ENCODE measurements at regions not wholly inside any gene's neighbourhood (a gene's known extent, or its start where the extent isn't known, plus 50 kb on each side); places are given as distances from the start of the nearest gene placed in this dataset.

- TF ChIP-seq RAD21 (IDR thresholded peaks at IDR 0.05) (no peak), REST (IDR thresholded peaks at IDR 0.05) (no peak), HNF4A (conservative IDR thresholded peaks at IDR 0.05) (no peak), YY1 (IDR thresholded peaks at IDR 0.05) (no peak), MAX (IDR thresholded peaks at IDR 0.05) (no peak), RXRA (IDR thresholded peaks at IDR 0.05) (no peak), FOXA2 (IDR thresholded peaks at IDR 0.05) (no peak)
- TF ChIP-seq, protein P1, sequence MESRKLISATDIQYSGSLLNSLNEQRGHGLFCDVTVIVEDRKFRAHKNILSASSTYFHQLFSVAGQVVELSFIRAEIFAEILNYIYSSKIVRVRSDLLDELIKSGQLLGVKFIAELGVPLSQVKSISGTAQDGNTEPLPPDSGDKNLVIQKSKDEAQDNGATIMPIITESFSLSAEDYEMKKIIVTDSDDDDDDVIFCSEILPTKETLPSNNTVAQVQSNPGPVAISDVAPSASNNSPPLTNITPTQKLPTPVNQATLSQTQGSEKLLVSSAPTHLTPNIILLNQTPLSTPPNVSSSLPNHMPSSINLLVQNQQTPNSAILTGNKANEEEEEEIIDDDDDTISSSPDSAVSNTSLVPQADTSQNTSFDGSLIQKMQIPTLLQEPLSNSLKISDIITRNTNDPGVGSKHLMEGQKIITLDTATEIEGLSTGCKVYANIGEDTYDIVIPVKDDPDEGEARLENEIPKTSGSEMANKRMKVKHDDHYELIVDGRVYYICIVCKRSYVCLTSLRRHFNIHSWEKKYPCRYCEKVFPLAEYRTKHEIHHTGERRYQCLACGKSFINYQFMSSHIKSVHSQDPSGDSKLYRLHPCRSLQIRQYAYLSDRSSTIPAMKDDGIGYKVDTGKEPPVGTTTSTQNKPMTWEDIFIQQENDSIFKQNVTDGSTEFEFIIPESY (IDR thresholded peaks at IDR 0.05) = no peak
- TF ChIP-seq, protein P2, sequence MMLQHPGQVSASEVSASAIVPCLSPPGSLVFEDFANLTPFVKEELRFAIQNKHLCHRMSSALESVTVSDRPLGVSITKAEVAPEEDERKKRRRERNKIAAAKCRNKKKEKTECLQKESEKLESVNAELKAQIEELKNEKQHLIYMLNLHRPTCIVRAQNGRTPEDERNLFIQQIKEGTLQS (IDR thresholded peaks at IDR 0.05) = no peak
- 71% methylated on average over 3 of the region's 3 CpGs for WGBS
- no peak for DNase-seq (ENCODE audit: low spot score)
Observed at GRCh38 chrX:150032742-150033141, 94.5 kb upstream of the EOLA2 start.

GRCh38 chrX:150034788-150035187 is 96.5 kb upstream of the EOLA2 start:
- H3K4me3 ChIP-seq (ENCODE audit: low read depth in 1 of 3, low read length in 3 of 3) = no peak overlapping the region
- no peak for TF ChIP-seq HNF4A (conservative IDR thresholded peaks at IDR 0.05)
- TF ChIP-seq REST (IDR thresholded peaks at IDR 0.05) = no peak
- no peak for TF ChIP-seq RXRA (IDR thresholded peaks at IDR 0.05)
- TF ChIP-seq HNF4G (IDR thresholded peaks at IDR 0.05) = no peak
- no peak for TF ChIP-seq FOXA2 (IDR thresholded peaks at IDR 0.05)
- no peak for TF ChIP-seq JUND (IDR thresholded peaks at IDR 0.05)
- TF ChIP-seq FOXA1 (IDR thresholded peaks at IDR 0.05) = no peak
- TF ChIP-seq RAD21 (IDR thresholded peaks at IDR 0.05) = no peak
- TF ChIP-seq, protein P2 (IDR thresholded peaks at IDR 0.05) = no peak
- TF ChIP-seq, protein P3, sequence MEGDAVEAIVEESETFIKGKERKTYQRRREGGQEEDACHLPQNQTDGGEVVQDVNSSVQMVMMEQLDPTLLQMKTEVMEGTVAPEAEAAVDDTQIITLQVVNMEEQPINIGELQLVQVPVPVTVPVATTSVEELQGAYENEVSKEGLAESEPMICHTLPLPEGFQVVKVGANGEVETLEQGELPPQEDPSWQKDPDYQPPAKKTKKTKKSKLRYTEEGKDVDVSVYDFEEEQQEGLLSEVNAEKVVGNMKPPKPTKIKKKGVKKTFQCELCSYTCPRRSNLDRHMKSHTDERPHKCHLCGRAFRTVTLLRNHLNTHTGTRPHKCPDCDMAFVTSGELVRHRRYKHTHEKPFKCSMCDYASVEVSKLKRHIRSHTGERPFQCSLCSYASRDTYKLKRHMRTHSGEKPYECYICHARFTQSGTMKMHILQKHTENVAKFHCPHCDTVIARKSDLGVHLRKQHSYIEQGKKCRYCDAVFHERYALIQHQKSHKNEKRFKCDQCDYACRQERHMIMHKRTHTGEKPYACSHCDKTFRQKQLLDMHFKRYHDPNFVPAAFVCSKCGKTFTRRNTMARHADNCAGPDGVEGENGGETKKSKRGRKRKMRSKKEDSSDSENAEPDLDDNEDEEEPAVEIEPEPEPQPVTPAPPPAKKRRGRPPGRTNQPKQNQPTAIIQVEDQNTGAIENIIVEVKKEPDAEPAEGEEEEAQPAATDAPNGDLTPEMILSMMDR (IDR thresholded peaks at IDR 0.05; ENCODE audit: low read depth, low read length, missing input control) = no peak
- TF ChIP-seq, protein P1 (IDR thresholded peaks at IDR 0.05) = no peak
- no peak for TF ChIP-seq YY1 (IDR thresholded peaks at IDR 0.05)
- no peak for TF ChIP-seq GABPA (IDR thresholded peaks at IDR 0.05 in 1 of 2, conservative IDR thresholded peaks at IDR 0.05 in 1 of 2)
- 98% methylated on average over 2 of the region's 2 CpGs for WGBS

More at GRCh38 chrX:150032742-150033141, 94.5 kb upstream of the EOLA2 start:
- Histone ChIP-seq H3K27me3 (ENCODE audit: control insufficient read depth in 4 of 4, insufficient read depth in 4 of 4, low read length in 3 of 4) (no peaks in the 10 kb centered on the region), H3K9me3 (ENCODE audit: control insufficient read depth in 4 of 4, low read length in 3 of 4) (peaks cover 0 to 3% (median 0%) of the 10 kb centered on the region in 4 donors), H3K4me1 (ENCODE audit: control insufficient read depth in 4 of 4, insufficient read depth in 4 of 4, low read length in 3 of 4) (peaks cover 4 to 10% (median 7%) of the 10 kb centered on the region in 4 donors), H3K27ac (ENCODE audit: low read depth in 1 of 2, low read length in 2 of 2) (no peak overlapping the region), H3K9ac (ENCODE audit: low read depth in 1 of 2, low read length in 2 of 2) (no peak overlapping the region), H3K36me3 (ENCODE audit: control insufficient read depth in 4 of 4, insufficient read depth in 3 of 4, low read depth in 1 of 4, low read length in 3 of 4) (no peaks in the 10 kb centered on the region), H3K4me3 (ENCODE audit: low read depth in 1 of 3, low read length in 3 of 3) (no peak overlapping the region)

More at GRCh38 chrX:150034788-150035187, 96.5 kb upstream of the EOLA2 start:
- Histone ChIP-seq H3K4me1 (ENCODE audit: control insufficient read depth in 4 of 4, insufficient read depth in 4 of 4, low read length in 3 of 4) (peaks cover 4 to 10% (median 7%) of the 10 kb centered on the region in 4 donors), H3K9ac (ENCODE audit: low read depth in 1 of 2, low read length in 2 of 2) (no peak overlapping the region), H3K27me3 (ENCODE audit: control insufficient read depth in 4 of 4, insufficient read depth in 4 of 4, low read length in 3 of 4) (no peaks in the 10 kb centered on the region), H3K27ac (ENCODE audit: low read depth in 1 of 2, low read length in 2 of 2) (no peak overlapping the region), H3K9me3 (ENCODE audit: control insufficient read depth in 4 of 4, low read length in 3 of 4) (peaks cover 0 to 3% (median 0%) of the 10 kb centered on the region in 4 donors), H3K36me3 (ENCODE audit: control insufficient read depth in 4 of 4, insufficient read depth in 3 of 4, low read depth in 1 of 4, low read length in 3 of 4) (no peaks in the 10 kb centered on the region)
- no peak for DNase-seq (ENCODE audit: low spot score)
